CD4-positive, alpha-beta T cell (primary cell): ENCODE measurements at regions not wholly inside any gene's neighbourhood (a gene's known extent, or its start where the extent isn't known, plus 50 kb on each side); places are given as distances from the start of the nearest gene placed in this dataset.

Experiments used
- ATAC-seq: fragments of 200-7000 bp; cut with Tn5 transposase; one replicate; pipeline ENCODE4 v1.10.0; 2022; ENCODE audit warnings: mild to moderate bottlenecking; ENCODE audit not compliant: poor library complexity
- CTCF ChIA-PET: fragments of 350-600 bp; sonication (Branson Sonifier 250); formaldehyde crosslinking; loops from one replicate; lab custom pipeline; 2021; ENCODE audit warnings: antibody characterized with exemption, inconsistent platforms; lab: Charles Lee
- POLR2A ChIA-PET: fragments of 350-600 bp; sonication (Branson Sonifier 250); formaldehyde crosslinking; loops from one replicate; lab custom pipeline; 2021; ENCODE audit warnings: antibody characterized with exemption, inconsistent platforms; lab: Charles Lee
- DNase-seq, 14 experiments: peaks; one replicate each; pipeline ENCODE4 v3.0.0-alpha.2; 2013 to 2020; ENCODE audit warnings: mixed read lengths in 2 of 14
- H3K27ac ChIP-seq, 2 donors: one replicate each; pipeline versions ENCODE4 v1.5.1 to v1.7.0; 2013; ENCODE audit warnings: low read length in 2 of 2, low read depth in 1 of 2, mild to moderate bottlenecking in 1 of 2
- H3K27me3 ChIP-seq, 2 experiments: 1 replicate in 1 of 2; 2 replicates in 1 of 2; pipeline versions ENCODE4 v1.6.1 to v1.7.0; 2013; ENCODE audit warnings: low read length in 2 of 2, control low read depth in 1 of 2, mild to moderate bottlenecking in 1 of 2, moderate library complexity in 1 of 2; ENCODE audit not compliant: insufficient read depth in 2 of 2, control insufficient read depth in 1 of 2
- H3K36me3 ChIP-seq: one replicate; pipeline ENCODE4 v1.6.1; 2013; ENCODE audit warnings: low read length, control low read depth; ENCODE audit not compliant: insufficient read depth
- H3K4me1 ChIP-seq: one replicate; pipeline ENCODE4 v1.6.1; 2013; ENCODE audit warnings: low read length, control low read depth; ENCODE audit not compliant: insufficient read depth
- H3K4me3 ChIP-seq: one replicate; pipeline ENCODE4 v1.5.1; 2013; ENCODE audit warnings: mild to moderate bottlenecking, low read length, moderate library complexity
- H3K9me3 ChIP-seq, 2 experiments: 1 replicate in 1 of 2; 2 replicates in 1 of 2; pipeline versions ENCODE4 v1.6.1 to v1.7.0; 2013; ENCODE audit warnings: low read length in 2 of 2, mild to moderate bottlenecking in 2 of 2, control low read depth in 1 of 2, moderate library complexity in 1 of 2; ENCODE audit not compliant: control insufficient read depth in 1 of 2, insufficient read depth in 1 of 2
- H3K27ac Mint-ChIP-seq: one replicate; pipeline ENCODE4 v1.8.0; 2020; ENCODE audit warnings: mixed read lengths
- H3K27me3 Mint-ChIP-seq: one replicate; pipeline ENCODE4 v1.8.0; 2021; ENCODE audit warnings: mixed read lengths
- H3K36me3 Mint-ChIP-seq: one replicate; pipeline ENCODE4 v1.8.0; 2021; ENCODE audit warnings: low read depth, mixed read lengths
- H3K4me1 Mint-ChIP-seq: one replicate; pipeline ENCODE4 v1.8.0; 2021; ENCODE audit warnings: low read depth, mixed read lengths
- H3K4me3 Mint-ChIP-seq: one replicate; pipeline ENCODE4 v1.8.0; 2020; ENCODE audit warnings: mild to moderate bottlenecking, mixed read lengths
- H3K9me3 Mint-ChIP-seq: one replicate; pipeline ENCODE4 v1.8.0; 2020; ENCODE audit warnings: mixed read lengths
- CTCF ChIP-seq: fragments of 200-600 bp; IDR thresholded peaks from one replicate; pipeline ENCODE4 v1.8.0; 2022; ENCODE audit warnings: antibody characterized with exemption, mild to moderate bottlenecking
- intact Hi-C, 2 experiments: fragments of 100-400 bp; cut with DNase I in 1 of 2; cut with micrococcal nuclease in 1 of 2; formaldehyde crosslinking; loops; one replicate each; pipeline versions ENCODE4 v1.15.1 to v1.9.0; 2023 to 2025; cut with DNase I, micrococcal nuclease

- ATAC-seq (no peak), DNase-seq (no peak)
- no peak for TF ChIP-seq CTCF
- no peak overlapping the region for H3K27ac Mint-ChIP-seq
- POLR2A ChIA-PET, result no interaction called here
- no peak overlapping the region for H3K4me3 Mint-ChIP-seq
- no peaks in the 10 kb centered on the region for H3K36me3 Mint-ChIP-seq
- peaks cover 0 to 33% of the 10 kb centered on the region in 2 experiments for H3K9me3 ChIP-seq
- peaks cover 17% of the 10 kb centered on the region for H3K9me3 Mint-ChIP-seq
- H3K4me3 ChIP-seq, result no peak overlapping the region
- intact Hi-C loops, result no loop called here
- no peaks in the 10 kb centered on the region for H3K4me1 Mint-ChIP-seq
- no peaks in the 10 kb centered on the region for H3K27me3 ChIP-seq
- no peaks in the 10 kb centered on the region for H3K36me3 ChIP-seq
- H3K4me1 ChIP-seq, result no peaks in the 10 kb centered on the region
- CTCF ChIA-PET, result no interaction called here
- no peak overlapping the region for H3K27ac ChIP-seq
- no peaks in the 10 kb centered on the region for H3K27me3 Mint-ChIP-seq
Measured at GRCh38 chr7:68279827-68280400, 1283.3 kb downstream of the TYW1 start.

GRCh38 chr7:68280931-68281330 is 1284.3 kb downstream of the TYW1 start:
- no peak for DNase-seq
- CTCF ChIA-PET, result no interaction called here
- H3K27me3 ChIP-seq, result no peaks in the 10 kb centered on the region
- intact Hi-C loops, result no loop called here
- TF ChIP-seq CTCF, result no peak
- no peak overlapping the region for H3K4me3 ChIP-seq
- ATAC-seq, result no peak
- H3K36me3 ChIP-seq, result no peaks in the 10 kb centered on the region
- H3K9me3 Mint-ChIP-seq, result peaks cover 23% of the 10 kb centered on the region
- peaks cover 0 to 33% of the 10 kb centered on the region in 2 experiments for H3K9me3 ChIP-seq
- H3K27ac ChIP-seq, result no peak overlapping the region
- no peaks in the 10 kb centered on the region for H3K4me1 ChIP-seq
- H3K4me1 Mint-ChIP-seq, result no peaks in the 10 kb centered on the region
- H3K27me3 Mint-ChIP-seq, result no peaks in the 10 kb centered on the region
- POLR2A ChIA-PET, result no interaction called here
- H3K36me3 Mint-ChIP-seq, result no peaks in the 10 kb centered on the region
- no peak overlapping the region for H3K27ac Mint-ChIP-seq
- no peak overlapping the region for H3K4me3 Mint-ChIP-seq

- no peak for ATAC-seq
- H3K4me3 Mint-ChIP-seq, result no peak overlapping the region
- ChIA-PET CTCF (no interaction called here), POLR2A (no interaction called here)
- H3K9me3 Mint-ChIP-seq, result peaks cover 28% of the 10 kb centered on the region
- DNase-seq, result no peak
- Histone ChIP-seq H3K4me3 (no peak overlapping the region), H3K9me3 (peaks cover 0 to 14% of the 10 kb centered on the region in 2 experiments), H3K27ac (no peak overlapping the region), H3K27me3 (no peaks in the 10 kb centered on the region), H3K36me3 (no peaks in the 10 kb centered on the region), H3K4me1 (no peaks in the 10 kb centered on the region)
- no peaks in the 10 kb centered on the region for H3K27me3 Mint-ChIP-seq
- intact Hi-C loops, result no loop called here
- no peak for TF ChIP-seq CTCF
- H3K4me1 Mint-ChIP-seq, result no peaks in the 10 kb centered on the region
- no peaks in the 10 kb centered on the region for H3K36me3 Mint-ChIP-seq
- no peak overlapping the region for H3K27ac Mint-ChIP-seq
Measured at GRCh38 chr7:68288144-68288593, 1291.5 kb downstream of the TYW1 start.
